KMS-11 (cell line): ENCODE measurements at regions not wholly inside any gene's neighbourhood (a gene's known extent, or its start where the extent isn't known, plus 50 kb on each side); places are given as distances from the start of the nearest gene placed in this dataset.

Source experiments
- H2AFZ ChIP-seq: fragments of 200-600 bp; sonication (generic); 2 replicates; pipeline ENCODE4 v1.6.1; 2016; ENCODE audit warnings: antibody characterized with exemption, mixed run types, low read depth
- H3K27ac ChIP-seq: fragments of 200-600 bp; sonication (generic); 2 replicates; pipeline ENCODE4 v1.6.1; 2016; ENCODE audit warnings: mild to moderate bottlenecking, mixed run types
- H3K27me3 ChIP-seq: fragments of 200-600 bp; sonication (generic); 2 replicates; pipeline ENCODE4 v1.6.1; 2017; ENCODE audit warnings: mild to moderate bottlenecking, low read depth, mixed run types, moderate library complexity; ENCODE audit not compliant: insufficient read depth
- H3K36me3 ChIP-seq: fragments of 200-600 bp; sonication (generic); 2 replicates; pipeline ENCODE4 v1.6.1; 2017; ENCODE audit warnings: mild to moderate bottlenecking, mixed run types; ENCODE audit not compliant: insufficient read depth
- H3K4me1 ChIP-seq: fragments of 200-600 bp; sonication (generic); 2 replicates; pipeline ENCODE4 v1.6.1; 2016; ENCODE audit warnings: mild to moderate bottlenecking, low read depth, mixed run types; ENCODE audit not compliant: poor library complexity, severe bottlenecking
- H3K4me2 ChIP-seq: fragments of 200-600 bp; sonication (generic); 2 replicates; pipeline ENCODE4 v1.7.0; 2016; ENCODE audit warnings: mild to moderate bottlenecking, mixed run types
- H3K4me3 ChIP-seq: fragments of 200-600 bp; sonication (generic); IDR thresholded peaks from 2 replicates; pipeline ENCODE4 v1.6.1; 2017; ENCODE audit warnings: low read depth, low read length, mixed read lengths; ENCODE audit not compliant: insufficient read depth
- H3K79me2 ChIP-seq: fragments of 200-600 bp; sonication (generic); 2 replicates; pipeline ENCODE4 v1.6.1; 2016; ENCODE audit warnings: low read depth, mixed run types; ENCODE audit not compliant: insufficient read depth
- H3K9ac ChIP-seq: fragments of 200-600 bp; sonication (generic); 2 replicates; pipeline ENCODE4 v1.6.1; 2016; ENCODE audit warnings: mild to moderate bottlenecking, mixed run types
- H4K20me1 ChIP-seq: fragments of 200-600 bp; sonication (generic); 2 replicates; pipeline ENCODE4 v1.6.1; 2016; ENCODE audit warnings: mild to moderate bottlenecking, mixed run types; ENCODE audit not compliant: insufficient read depth
- CTCF ChIP-seq: fragments of 200-600 bp; sonication (generic); conservative IDR thresholded peaks from 2 replicates; pipeline ENCODE4 v1.6.1; 2017; ENCODE audit warnings: low read depth, mild to moderate bottlenecking, antibody characterized with exemption, low read length, moderate library complexity, mixed read lengths

GRCh38 chr22:48592931-48593330 is 1234.7 kb downstream of the BRD1 start:
- Histone ChIP-seq H2AFZ (no peak overlapping the region), H3K27me3 (no peaks in the 10 kb centered on the region), H3K4me1 (no peaks in the 10 kb centered on the region), H3K79me2 (no peaks in the 10 kb centered on the region), H3K9ac (no peak overlapping the region), H3K4me2 (no peak overlapping the region), H3K4me3 (no peak overlapping the region), H4K20me1 (no peaks in the 10 kb centered on the region), H3K36me3 (no peaks in the 10 kb centered on the region), H3K27ac (no peak overlapping the region)
- TF ChIP-seq CTCF: no peak

- H3K79me2 ChIP-seq: no peaks in the 10 kb centered on the region
- H3K9ac ChIP-seq: no peak overlapping the region
- no peak overlapping the region for H2AFZ ChIP-seq
- H4K20me1 ChIP-seq: no peaks in the 10 kb centered on the region
- H3K4me3 ChIP-seq: no peak overlapping the region
- H3K4me2 ChIP-seq: no peak overlapping the region
- TF ChIP-seq CTCF: no peak
- H3K36me3 ChIP-seq: no peaks in the 10 kb centered on the region
- no peak overlapping the region for H3K27ac ChIP-seq
- no peaks in the 10 kb centered on the region for H3K4me1 ChIP-seq
- no peaks in the 10 kb centered on the region for H3K27me3 ChIP-seq
Measured at GRCh38 chr22:48592488-48592887, 1235.2 kb downstream of the BRD1 start.

GRCh38 chr22:48592066-48592345 is 1235.7 kb downstream of the BRD1 start:
- Histone ChIP-seq H4K20me1 (no peaks in the 10 kb centered on the region), H3K36me3 (no peaks in the 10 kb centered on the region), H3K27me3 (no peaks in the 10 kb centered on the region), H3K4me3 (no peak overlapping the region), H3K4me1 (no peaks in the 10 kb centered on the region), H3K9ac (no peak overlapping the region), H3K79me2 (no peaks in the 10 kb centered on the region), H3K27ac (no peak overlapping the region), H2AFZ (no peak overlapping the region), H3K4me2 (no peak overlapping the region)
- TF ChIP-seq CTCF: no peak

- Histone ChIP-seq H3K27ac (no peak overlapping the region), H3K27me3 (no peaks in the 10 kb centered on the region), H3K36me3 (no peaks in the 10 kb centered on the region), H3K4me3 (no peak overlapping the region), H3K9ac (no peak overlapping the region), H3K4me1 (no peaks in the 10 kb centered on the region), H3K4me2 (no peak overlapping the region), H3K79me2 (no peaks in the 10 kb centered on the region), H4K20me1 (no peaks in the 10 kb centered on the region), H2AFZ (no peak overlapping the region)
- no peak for TF ChIP-seq CTCF
Measured at GRCh38 chr22:48591286-48592065, 1236.2 kb downstream of the BRD1 start.
